H9 (cell line): ENCODE measurements at regions not wholly inside any gene's neighbourhood (a gene's known extent, or its start where the extent isn't known, plus 50 kb on each side); places are given as distances from the start of the nearest gene placed in this dataset.

Source experiments
- DNase-seq: peaks from one replicate; pipeline ENCODE4 v3.0.0-alpha.2; 2017
- H2AFZ ChIP-seq: one replicate; pipeline ENCODE4 v1.6.1; 2013; ENCODE audit warnings: mild to moderate bottlenecking, low read length, control low read depth, moderate library complexity
- H2AK5ac ChIP-seq: 2 replicates; pipeline ENCODE4 v1.6.1; 2013; ENCODE audit warnings: low read length, control low read depth, mixed read lengths; ENCODE audit not compliant: insufficient read length
- H2BK120ac ChIP-seq: one replicate; pipeline ENCODE4 v1.6.1; 2013; ENCODE audit warnings: low read depth, mild to moderate bottlenecking, low read length, control low read depth, inconsistent platforms; ENCODE audit not compliant: poor library complexity, severe bottlenecking
- H2BK12ac ChIP-seq: 2 replicates; pipeline ENCODE4 v1.6.1; 2013; ENCODE audit warnings: low read length, control low read depth, mixed read lengths, low read depth; ENCODE audit not compliant: insufficient read length
- H2BK15ac ChIP-seq: 2 replicates; pipeline ENCODE4 v1.6.1; 2013; ENCODE audit warnings: low read depth, low read length, control low read depth
- H2BK20ac ChIP-seq: one replicate; pipeline ENCODE4 v1.6.1; 2013; ENCODE audit warnings: low read depth, mild to moderate bottlenecking, low read length, control low read depth, inconsistent platforms; ENCODE audit not compliant: poor library complexity, severe bottlenecking
- H2BK5ac ChIP-seq: 2 replicates; pipeline ENCODE4 v1.6.1; 2013; ENCODE audit warnings: low read length, control low read depth, mixed read lengths; ENCODE audit not compliant: insufficient read length
- H3K14ac ChIP-seq: 2 replicates; pipeline ENCODE4 v1.6.1; 2013; ENCODE audit warnings: low read length, control low read depth; ENCODE audit not compliant: insufficient read depth
- H3K18ac ChIP-seq: 2 replicates; pipeline ENCODE4 v1.6.1; 2013; ENCODE audit warnings: low read depth, mild to moderate bottlenecking, mixed read lengths, low read length, control low read depth; ENCODE audit not compliant: insufficient read length
- H3K23ac ChIP-seq: 2 replicates; pipeline ENCODE4 v1.6.1; 2013; ENCODE audit warnings: low read length, control low read depth, mixed read lengths, low read depth; ENCODE audit not compliant: insufficient read length
- H3K23me2 ChIP-seq: 2 replicates; pipeline ENCODE4 v1.6.1; 2013; ENCODE audit warnings: low read depth, mild to moderate bottlenecking, mixed read lengths, low read length, control low read depth; ENCODE audit not compliant: insufficient read length, poor library complexity, severe bottlenecking
- H3K27ac ChIP-seq: 2 replicates; pipeline ENCODE4 v1.5.1; 2013; ENCODE audit warnings: low read length, control low read depth, mixed read lengths, low read depth; ENCODE audit not compliant: insufficient read length
- H3K27me3 ChIP-seq: 2 replicates; pipeline ENCODE4 v1.6.1; 2013; ENCODE audit warnings: low read length, control low read depth, inconsistent platforms; ENCODE audit not compliant: insufficient read depth
- H3K4ac ChIP-seq: 2 replicates; pipeline ENCODE4 v1.6.1; 2013; ENCODE audit warnings: low read depth, mild to moderate bottlenecking, control low read depth, inconsistent platforms, low read length, moderate library complexity
- H3K4me1 ChIP-seq: 2 replicates; pipeline ENCODE4 v1.6.1; 2013; ENCODE audit warnings: low read length, control low read depth, inconsistent platforms; ENCODE audit not compliant: insufficient read depth
- H3K4me2 ChIP-seq: 2 replicates; pipeline ENCODE4 v1.6.1; 2013; ENCODE audit warnings: low read length, control low read depth, mixed read lengths; ENCODE audit not compliant: insufficient read length, insufficient read depth
- H3K56ac ChIP-seq: 2 replicates; pipeline ENCODE4 v1.6.1; 2013; ENCODE audit warnings: low read depth, mild to moderate bottlenecking, mixed read lengths, low read length, control low read depth; ENCODE audit not compliant: insufficient read length
- H3K79me1 ChIP-seq: 2 replicates; pipeline ENCODE4 v1.6.1; 2013; ENCODE audit warnings: low read depth, mild to moderate bottlenecking, moderate library complexity, low read length, control low read depth, inconsistent platforms; ENCODE audit not compliant: insufficient read depth, poor library complexity, severe bottlenecking
- H3K79me2 ChIP-seq: 2 replicates; pipeline ENCODE4 v1.6.1; 2013; ENCODE audit warnings: low read length, control low read depth, inconsistent platforms; ENCODE audit not compliant: insufficient read depth
- H3K9ac ChIP-seq: 2 replicates; pipeline ENCODE4 v1.6.1; 2013; ENCODE audit warnings: low read length, control low read depth, mixed read lengths; ENCODE audit not compliant: insufficient read length; ENCODE audit errors: extremely low read depth
- H3K9me3 ChIP-seq: one replicate; pipeline ENCODE4 v1.6.1; 2013; ENCODE audit warnings: low read depth, low read length, inconsistent platforms; ENCODE audit not compliant: control insufficient read depth
- H3T11ph ChIP-seq: one replicate; pipeline ENCODE4 v1.6.1; 2013; ENCODE audit warnings: mild to moderate bottlenecking, low read length, control low read depth, inconsistent platforms
- H4K20me1 ChIP-seq: one replicate; pipeline ENCODE4 v1.6.1; 2013; ENCODE audit not compliant: control insufficient read depth, insufficient read length, insufficient read depth
- H4K5ac ChIP-seq: 2 replicates; pipeline ENCODE4 v1.6.1; 2013; ENCODE audit warnings: low read depth, mild to moderate bottlenecking, mixed read lengths, low read length, control low read depth; ENCODE audit not compliant: insufficient read length
- H4K8ac ChIP-seq: replicated peaks from 2 replicates; pipeline ENCODE4 v1.6.1; 2013; ENCODE audit warnings: low read length, control low read depth, mixed read lengths, low read depth; ENCODE audit not compliant: insufficient read length
- H4K91ac ChIP-seq: 2 replicates; pipeline ENCODE4 v1.6.1; 2013; ENCODE audit warnings: low read depth, mild to moderate bottlenecking, moderate library complexity, mixed read lengths, low read length, control low read depth; ENCODE audit not compliant: insufficient read length
- H3K27ac Mint-ChIP-seq, 3 experiments: 2 replicates in 2 of 3; 3 replicates in 1 of 3; pipeline ENCODE4 v1.8.0; 2020 to 2021; ENCODE audit warnings: mixed read lengths in 3 of 3, mild to moderate bottlenecking in 1 of 3, moderate library complexity in 1 of 3
- H3K27me3 Mint-ChIP-seq: 2 replicates; pipeline ENCODE4 v1.8.0; 2021; ENCODE audit warnings: low read depth, mild to moderate bottlenecking, moderate library complexity, mixed read lengths
- H3K36me3 Mint-ChIP-seq, 3 experiments: 2 replicates in 2 of 3; 3 replicates in 1 of 3; pipeline ENCODE4 v1.8.0; 2020 to 2021; ENCODE audit warnings: low read depth in 3 of 3, mixed read lengths in 3 of 3; ENCODE audit not compliant: insufficient read depth in 1 of 3
- H3K4me1 Mint-ChIP-seq, 2 experiments: 2 replicates each; pipeline ENCODE4 v1.8.0; 2020; ENCODE audit warnings: mixed read lengths in 2 of 2
- H3K4me3 Mint-ChIP-seq, 2 experiments: 2 replicates in 1 of 2; 3 replicates in 1 of 2; pipeline ENCODE4 v1.8.0; 2020 to 2021; ENCODE audit warnings: mild to moderate bottlenecking in 2 of 2, mixed read lengths in 2 of 2, moderate library complexity in 1 of 2
- H3K9me3 Mint-ChIP-seq, 2 experiments: 2 replicates in 1 of 2; 3 replicates in 1 of 2; pipeline ENCODE4 v1.8.0; 2020; ENCODE audit warnings: mild to moderate bottlenecking in 2 of 2, mixed read lengths in 2 of 2, moderate library complexity in 1 of 2
- CTCF ChIP-seq: fragments of 200-600 bp; sonication (generic); conservative IDR thresholded peaks from 3 replicates; pipeline ENCODE4 v1.8.0; 2021; ENCODE audit warnings: antibody characterized with exemption, mild to moderate bottlenecking
- WGBS: extraction: QIAGEN DNeasy Blood & Tissue Kit; methylation state at CpG from one replicate; pipeline ENCODE4 v1.1.7; 2013; ENCODE audit warnings: missing lambda C conversion rate, low lambda C conversion rate, mixed read lengths; ENCODE audit not compliant: insufficient read length; ENCODE audit errors: extremely low coverage; 5-methylcytosine and 5-hydroxymethylcytosine counted together

GRCh38 chr12:115450710-115451109 is 766.7 kb upstream of the TBX3 start:
- Histone ChIP-seq H3K79me1 (no peaks in the 10 kb centered on the region), H2BK20ac (no peak overlapping the region), H2BK5ac (no peak overlapping the region), H3K56ac (no peak overlapping the region), H2BK12ac (no peak overlapping the region), H2AK5ac (no peak overlapping the region), H3K9me3 (no peaks in the 10 kb centered on the region), H3K18ac (no peak overlapping the region), H3K14ac (no peak overlapping the region), H2BK120ac (no peak overlapping the region), H3K79me2 (no peaks in the 10 kb centered on the region), H3K4me2 (no peak overlapping the region), H3K27me3 (no peaks in the 10 kb centered on the region; the same call in 1 of the 2 replicates), H3T11ph (no peak overlapping the region), H4K20me1 (no peaks in the 10 kb centered on the region), H3K27ac (no peak overlapping the region), H3K23ac (no peak overlapping the region), H3K9ac (no peak overlapping the region), H3K23me2 (peaks cover 12% of the 10 kb centered on the region), H3K4ac (no peak overlapping the region), H2BK15ac (no peak overlapping the region), H4K8ac (no peak overlapping the region), H4K5ac (no peak overlapping the region), H4K91ac (no peak overlapping the region), H3K4me1 (peaks cover 10% of the 10 kb centered on the region), H2AFZ (no peak overlapping the region)
- no CpG with 5 or more reads among the region's 8 CpGs for WGBS
- Mint-ChIP-seq H3K27me3 (peaks cover 50% of the 10 kb centered on the region), H3K4me3 (peak overlapping the region in 1 of 2 experiments; percentile 5; a peak in 1 of 5 replicates), H3K36me3 (no peaks in the 10 kb centered on the region), H3K27ac (no peak overlapping the region), H3K4me1 (peaks cover 41 to 43% of the 10 kb centered on the region in 2 experiments), H3K9me3 (no peaks in the 10 kb centered on the region; a peak in 1 of 5 replicates)
- peak; percentile 41 for DNase-seq
- no peak for TF ChIP-seq CTCF
